HG03457 (cell line): ENCODE measurements at regions not wholly inside any gene's neighbourhood (a gene's known extent, or its start where the extent isn't known, plus 50 kb on each side); places are given as distances from the start of the nearest gene placed in this dataset.
"Not testable (repeated sequence)": the region's sequence is repeated elsewhere in the genome, so short reads cannot be mapped to it uniquely, and the experiment has no call there.

ENCODE experiments used
- ATAC-seq: cut with Tn5 transposase; IDR thresholded peaks from one replicate; pipeline ENCODE4 v1.9.1; 2021; ENCODE audit warnings: moderate number of reproducible peaks; ENCODE audit not compliant: unreplicated experiment

DNA sequence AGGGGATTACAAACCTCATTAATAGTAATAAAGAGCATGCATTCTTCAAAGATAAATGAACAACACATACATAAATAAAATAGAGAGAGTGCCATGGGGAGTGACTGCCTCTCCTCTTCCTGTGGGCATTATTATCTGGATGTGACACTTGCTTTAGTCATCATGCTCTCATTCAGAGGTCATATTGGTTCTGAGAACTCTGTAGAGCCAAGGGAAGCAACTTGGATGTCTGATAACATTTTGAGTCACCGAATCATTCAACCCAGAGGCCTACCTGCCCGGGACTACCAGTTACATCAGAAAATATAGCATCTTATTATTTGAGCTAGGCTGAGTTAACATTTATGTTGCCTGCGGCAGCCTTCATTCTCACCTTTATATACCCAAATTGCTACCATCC lies 489.5 kb downstream of the STIM2 start:
- no peak for ATAC-seq

DNA sequence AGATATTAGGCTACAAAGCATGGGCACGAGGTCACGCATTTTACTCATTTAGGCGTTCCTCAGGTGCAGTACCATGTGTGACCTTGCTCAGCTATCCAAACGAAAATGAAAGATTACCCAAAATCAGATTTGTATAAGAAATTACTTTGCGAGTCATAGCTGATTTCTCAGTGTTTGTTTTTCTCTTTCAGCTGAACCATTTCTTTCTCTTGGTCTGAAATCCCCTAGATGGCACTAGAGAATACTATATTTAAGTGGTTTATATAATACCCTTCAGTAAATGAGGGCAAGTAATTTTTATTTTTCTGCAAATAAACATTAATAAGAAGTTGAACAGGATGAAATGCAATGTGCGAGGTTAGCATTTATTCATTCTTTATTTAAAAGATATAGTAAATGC lies 496.6 kb downstream of the STIM2 start:
- no peak for ATAC-seq

DNA sequence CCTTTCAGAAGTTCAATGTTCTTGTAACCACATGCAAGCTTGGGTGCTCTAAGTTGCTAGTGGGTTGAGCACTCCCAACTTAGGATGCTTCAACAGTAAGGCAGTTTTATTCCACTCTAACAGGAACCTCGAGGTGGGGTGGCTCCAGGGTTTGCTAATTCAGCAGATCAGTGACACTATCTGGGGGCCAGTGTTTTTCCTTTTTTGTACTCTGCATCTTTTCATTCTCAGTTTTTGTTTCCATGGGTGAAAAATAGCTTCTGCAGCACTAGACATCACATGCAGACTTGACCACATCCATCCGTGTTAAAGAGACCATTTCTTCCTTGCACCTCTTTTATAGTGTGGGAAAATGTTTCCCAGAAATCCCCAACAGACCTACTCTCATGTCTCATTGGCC lies 497.6 kb downstream of the STIM2 start:
- ATAC-seq = no peak

DNA sequence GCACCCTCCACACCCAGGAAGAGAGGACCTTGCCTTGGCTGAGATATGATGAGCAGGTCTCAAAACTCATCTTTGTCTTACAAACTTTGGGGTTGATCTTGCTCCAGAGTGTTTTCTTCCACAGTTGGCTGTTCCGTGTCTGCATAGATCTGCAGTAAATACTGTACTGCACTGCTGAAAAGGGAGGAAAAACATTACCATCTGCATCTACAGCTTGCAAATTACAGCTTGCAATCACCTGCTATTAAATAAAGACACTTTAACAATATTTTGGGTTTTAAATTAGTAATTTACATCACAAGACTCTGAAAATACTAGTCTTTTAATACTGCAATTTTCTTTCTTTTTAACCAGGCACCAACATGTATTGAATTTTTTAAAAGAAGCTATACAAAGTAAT lies 499.5 kb downstream of the STIM2 start:
- no peak for ATAC-seq

DNA sequence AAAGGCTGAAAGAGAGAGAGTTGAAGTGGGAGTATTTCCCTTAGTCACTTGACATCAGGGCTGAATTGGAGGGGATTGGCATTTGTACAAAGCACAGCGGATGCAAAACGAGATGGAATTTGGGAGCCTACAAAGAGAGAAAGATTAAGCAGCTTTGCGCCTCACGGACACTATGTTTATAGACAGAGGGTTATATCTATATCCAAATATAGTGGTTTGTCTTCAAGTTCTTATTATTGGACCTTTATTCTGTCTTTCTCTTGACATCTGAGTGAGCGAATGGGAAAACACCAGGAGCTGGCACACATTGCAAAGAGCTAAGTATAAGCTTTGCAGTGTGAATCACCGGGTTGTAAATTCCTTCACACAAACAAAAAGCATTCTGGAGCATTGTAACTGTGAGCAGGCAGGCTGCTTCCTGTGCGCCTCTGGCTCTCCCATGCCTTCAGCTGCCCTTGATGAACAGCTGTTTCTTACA lies 500.2 kb downstream of the STIM2 start:
- ATAC-seq = no peak

DNA sequence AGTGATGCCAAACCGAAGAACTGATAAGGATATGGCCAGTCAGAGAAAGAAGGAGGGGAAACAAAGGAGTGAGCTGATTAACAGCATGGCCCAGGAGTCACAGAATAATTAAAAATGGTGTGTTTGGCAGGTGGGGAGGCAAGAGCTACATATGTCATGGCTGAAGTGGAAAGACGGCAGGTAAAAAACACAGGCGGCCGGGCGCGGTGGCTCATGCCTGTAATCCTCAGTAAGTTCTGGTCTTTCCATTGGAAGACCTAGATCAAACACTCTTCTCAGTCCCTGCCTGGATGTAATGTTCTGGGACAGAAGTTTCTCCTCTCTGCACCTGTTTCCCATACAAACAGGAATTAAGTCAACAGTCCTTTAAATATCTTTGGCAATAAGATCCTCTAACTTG lies 503.9 kb downstream of the STIM2 start:
- ATAC-seq = no peak

DNA sequence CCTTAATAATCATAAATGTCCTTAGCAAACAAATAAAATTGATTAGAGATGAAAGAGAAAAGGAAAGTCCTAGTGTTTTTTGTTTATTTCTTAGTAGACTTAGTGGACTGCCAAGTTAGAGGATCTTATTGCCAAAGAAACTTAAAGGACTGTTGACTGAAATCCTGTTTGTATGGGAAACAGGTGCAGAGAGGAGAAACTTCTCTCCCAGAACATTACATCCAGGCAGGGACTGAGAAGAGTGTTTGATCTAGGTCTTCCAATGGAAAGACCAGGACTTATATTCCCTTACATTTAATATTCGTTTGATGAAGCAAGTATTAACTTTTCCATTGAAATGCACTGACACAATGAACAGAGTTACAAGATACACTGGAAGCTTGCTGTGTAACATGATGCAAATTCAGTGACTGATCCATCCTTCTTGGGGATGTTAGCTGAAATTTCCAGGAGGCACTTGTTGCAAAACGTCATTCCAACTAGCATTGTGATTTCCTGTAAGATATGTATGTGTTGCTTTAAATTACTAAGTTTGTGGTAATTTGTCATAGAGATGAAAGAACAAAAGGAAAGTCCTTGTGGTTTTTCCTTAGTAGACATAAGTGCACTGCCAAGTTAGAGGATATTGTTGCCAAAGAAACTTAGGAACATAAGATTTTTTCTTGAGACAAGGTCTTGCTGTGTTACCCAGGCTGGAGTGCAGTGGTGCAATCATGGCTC lies 505.6 kb downstream of the STIM2 start:
- no peak for ATAC-seq

DNA sequence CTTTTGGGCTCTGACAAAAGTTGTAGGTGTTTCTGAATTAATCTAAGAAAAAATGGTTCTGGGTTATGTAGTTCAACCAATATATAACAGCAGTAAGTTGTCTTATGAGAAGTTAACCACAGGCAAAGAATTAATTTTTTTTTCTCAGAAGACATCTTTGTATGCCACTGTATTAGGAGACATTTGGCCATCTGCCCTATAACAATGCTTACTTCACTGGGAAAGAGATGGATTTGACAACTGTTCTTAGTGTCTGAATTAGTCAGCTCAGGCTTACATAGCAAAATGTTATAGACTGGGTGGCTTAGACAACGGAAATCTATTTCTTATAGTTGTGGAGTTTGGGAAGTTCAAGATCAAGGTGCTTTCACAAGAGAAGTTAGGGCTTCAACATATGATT lies 508.1 kb downstream of the STIM2 start:
- no peak for ATAC-seq

DNA sequence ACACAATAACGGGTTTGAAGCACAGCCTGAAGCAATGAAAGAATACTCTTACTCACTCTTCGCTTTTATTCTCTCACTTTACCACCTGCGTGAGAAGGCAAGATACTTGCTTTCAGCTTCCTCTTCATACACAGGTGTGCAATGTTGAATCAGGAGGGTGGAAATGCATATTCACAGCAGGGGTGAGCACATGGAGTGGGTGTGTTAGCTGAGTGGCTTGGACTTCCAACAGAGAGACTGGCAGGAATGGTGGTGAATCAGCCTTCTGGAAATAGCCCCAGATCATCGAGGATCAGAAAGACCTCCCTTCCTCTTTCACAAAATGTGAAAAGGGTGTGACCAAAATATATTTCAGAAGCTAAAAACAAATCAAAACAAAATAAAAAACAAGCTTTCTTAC lies 521.2 kb downstream of the STIM2 start:
- ATAC-seq = no peak

DNA sequence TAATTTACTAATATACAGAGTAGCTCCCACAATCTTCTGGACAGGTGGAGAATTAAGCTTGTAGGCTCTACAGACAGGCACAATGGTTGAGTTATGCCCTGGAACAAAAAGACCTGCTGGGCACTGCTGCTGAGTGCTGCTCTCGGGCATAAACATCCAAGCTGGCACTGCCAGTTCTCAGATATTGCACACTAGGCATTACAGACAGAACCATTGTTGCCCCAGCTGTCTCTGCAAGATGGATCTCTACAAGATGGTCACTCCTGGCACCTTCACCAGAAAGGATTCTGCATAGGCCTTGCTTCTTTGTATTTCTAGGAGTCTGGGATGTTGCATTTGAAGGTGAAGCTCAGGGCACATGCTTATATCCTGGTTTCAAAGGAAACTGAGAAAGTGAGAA lies 527.1 kb downstream of the STIM2 start:
- no peak for ATAC-seq

DNA sequence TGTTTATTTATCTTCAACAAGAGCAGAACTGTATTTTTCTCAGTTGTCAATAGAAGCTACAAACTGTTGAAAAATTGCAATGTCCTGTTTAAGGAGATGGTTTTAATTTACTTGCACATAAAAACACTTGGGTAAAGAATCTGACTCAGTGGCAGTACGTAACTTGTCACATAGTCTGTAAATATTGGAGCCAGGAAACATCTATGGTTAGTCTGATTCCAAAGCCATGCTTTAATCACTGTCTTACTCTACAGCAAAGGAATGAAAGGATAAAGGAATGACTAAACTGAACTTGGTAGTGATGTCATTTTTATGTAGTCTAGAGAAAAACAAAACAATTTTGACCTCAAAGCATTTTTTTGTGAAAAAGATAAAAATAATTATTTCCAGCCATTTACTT lies 537.2 kb downstream of the STIM2 start:
- ATAC-seq = no peak

DNA sequence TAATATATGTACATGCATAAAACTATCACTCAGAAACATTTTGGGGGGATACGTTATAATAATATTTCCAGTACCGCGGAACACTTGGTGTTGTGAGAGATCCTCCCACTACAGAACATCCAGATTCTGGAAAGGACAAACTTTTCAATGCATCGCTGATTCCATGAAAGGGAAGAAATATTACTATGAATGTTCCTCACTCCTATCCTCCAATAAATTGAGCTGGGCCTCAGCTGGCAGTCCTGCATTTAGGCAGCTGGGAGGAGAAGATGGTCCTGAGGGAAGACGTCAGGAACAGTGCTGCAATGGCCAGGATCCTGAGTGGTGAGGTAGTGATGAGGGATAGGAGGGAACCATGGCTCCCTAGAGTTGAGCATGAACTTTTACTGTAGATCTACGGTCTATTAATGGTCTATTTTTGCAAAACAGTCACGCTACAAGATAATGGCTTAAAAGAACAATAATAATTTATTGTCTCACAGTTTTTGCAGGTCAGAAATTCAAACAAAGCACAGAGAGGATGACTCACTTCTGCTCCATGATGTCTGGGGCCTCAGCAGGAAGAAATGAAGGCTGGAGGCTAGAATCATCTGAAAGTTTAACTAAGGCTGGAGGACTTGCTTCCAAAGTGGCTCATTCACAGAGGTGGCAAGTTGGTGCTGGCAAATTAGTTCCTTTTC lies 538.1 kb downstream of the STIM2 start:
- ATAC-seq = no peak

DNA sequence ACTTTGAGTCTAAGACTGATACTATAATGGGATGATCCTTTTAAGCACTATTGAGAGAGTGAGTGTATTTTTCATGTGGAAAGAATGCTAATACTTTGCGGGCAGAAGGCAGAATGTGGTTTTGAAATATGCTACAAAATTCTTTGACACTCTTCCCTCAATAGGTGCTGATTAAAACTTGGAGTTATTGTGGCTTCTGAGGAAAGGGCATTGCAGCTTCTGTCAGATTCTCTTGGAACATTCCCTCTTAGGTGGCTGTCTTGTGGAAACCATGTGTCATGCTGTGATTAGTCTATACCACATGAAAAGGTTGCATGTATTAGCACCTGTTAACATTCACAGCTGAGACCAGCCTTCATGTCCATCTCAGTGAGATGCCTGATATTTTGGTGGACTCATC lies 547.0 kb downstream of the STIM2 start:
- no peak for ATAC-seq

DNA sequence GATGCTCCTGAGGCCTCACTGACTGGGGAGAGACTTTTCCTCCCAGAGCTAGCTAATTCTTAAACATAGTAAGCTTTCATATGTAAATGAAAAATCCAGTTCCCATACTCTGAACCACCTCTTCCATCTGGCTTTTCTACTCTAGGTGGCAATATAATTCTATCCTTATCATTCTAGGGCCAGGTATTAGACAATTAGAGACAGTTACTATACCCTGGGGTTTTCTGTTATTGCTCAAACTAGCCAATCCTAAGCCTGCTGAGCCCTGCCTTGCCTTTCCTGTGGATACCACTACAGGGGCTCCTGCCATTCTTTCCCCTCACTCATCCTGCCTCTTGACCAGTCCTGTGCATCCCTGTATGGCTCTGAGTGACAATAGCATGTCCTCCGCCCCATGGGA lies 552.0 kb downstream of the STIM2 start:
- no peak for ATAC-seq

DNA sequence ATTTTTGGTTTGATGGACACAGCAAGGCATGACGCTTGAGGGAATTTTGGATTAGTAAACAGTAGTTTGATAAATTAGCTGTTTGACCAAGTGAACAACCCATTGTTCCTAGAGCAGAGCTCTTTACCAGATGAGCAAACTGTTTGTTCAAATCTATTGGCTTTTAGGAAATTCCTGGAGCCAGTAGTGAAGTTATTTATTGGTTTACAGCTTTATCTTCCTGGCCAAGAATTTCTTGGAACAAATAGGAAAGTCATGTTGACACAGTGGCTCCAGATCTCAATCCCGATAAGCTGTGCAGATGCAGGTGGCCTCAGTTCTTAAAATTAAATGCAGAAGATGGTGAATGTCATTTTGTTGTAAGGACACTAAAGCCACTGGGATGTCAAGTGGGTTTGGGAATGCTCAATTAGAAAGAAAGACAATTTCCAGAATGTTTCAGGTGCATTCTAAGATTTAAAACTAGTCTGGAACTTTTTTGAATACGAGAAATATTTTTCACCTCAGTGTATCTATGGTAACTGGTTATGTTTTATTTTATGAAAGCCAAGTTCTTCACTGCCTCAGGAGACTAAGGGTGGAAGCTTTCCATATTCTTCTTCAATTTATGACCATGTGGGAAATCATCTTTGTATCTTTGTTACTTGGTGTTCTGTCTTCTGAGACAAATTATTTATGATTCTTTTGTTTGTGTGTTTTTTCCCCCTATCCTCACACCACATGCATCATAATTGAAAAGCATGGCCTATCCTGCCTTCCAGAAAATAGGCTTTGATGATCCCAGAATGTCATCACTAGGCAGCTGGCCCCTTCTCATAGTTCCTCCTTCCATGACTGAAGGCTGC lies 554.5 kb downstream of the STIM2 start:
- no peak for ATAC-seq

DNA sequence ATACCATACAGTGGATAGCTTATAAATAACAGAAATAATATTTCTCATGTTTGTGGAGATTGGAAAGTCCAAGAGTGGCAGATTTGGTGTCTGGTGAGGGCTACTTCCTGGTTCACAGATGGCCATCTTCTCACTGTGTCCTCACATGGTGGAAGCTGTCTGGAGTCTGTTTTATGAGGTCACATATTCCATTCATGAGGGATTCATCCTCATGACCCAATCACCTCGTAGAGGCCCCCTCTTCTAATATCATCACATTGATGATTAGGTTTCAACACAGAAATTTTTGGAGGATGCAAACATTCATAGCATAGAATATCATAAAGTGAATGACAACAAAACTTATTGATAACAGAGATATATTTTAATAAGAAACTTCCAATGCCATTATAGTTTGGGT lies 568.0 kb downstream of the STIM2 start:
- ATAC-seq = no peak

DNA sequence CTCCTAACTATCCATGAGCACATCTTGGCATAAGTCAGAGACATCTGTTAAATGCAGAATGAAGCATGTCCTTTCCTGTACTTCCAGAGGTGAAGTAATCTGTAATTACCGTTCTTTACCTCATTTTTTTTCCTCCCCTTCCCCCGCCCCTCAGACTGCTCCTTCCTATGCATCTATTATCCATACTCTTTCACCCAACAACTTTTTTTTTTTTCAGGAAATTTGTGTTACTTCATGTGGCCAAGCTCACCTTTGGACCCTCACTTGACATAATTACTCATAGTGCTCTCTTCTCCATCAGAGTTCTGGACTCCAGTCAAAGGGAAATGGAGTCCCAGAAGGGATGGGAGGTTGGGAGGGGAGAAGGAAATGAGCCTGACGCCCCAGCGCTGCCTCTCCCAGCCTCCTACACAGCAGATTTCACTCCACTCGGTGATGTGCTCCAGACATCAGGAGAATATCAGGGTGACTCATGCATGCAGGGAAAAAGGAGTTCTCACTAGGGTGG lies 568.8 kb downstream of the STIM2 start:
- no peak for ATAC-seq

DNA sequence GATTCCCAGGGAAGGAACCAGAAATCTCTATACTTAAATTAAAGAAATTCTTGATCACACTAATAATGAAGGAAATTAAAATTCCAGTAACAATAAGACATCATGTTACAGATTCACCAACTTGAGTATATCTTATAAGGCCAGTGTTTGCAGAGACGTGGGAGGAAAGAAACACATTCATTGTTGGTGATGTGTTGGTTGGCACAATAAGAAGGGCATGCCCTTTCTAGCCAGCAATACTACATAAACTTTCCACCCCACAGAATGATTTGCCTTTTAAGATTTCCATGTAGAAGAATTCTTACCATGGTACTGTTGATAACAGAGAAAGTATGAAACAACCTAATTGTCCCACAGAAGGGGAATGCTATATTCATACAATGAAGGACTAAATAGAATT lies 581.5 kb downstream of the STIM2 start:
- no peak for ATAC-seq

DNA sequence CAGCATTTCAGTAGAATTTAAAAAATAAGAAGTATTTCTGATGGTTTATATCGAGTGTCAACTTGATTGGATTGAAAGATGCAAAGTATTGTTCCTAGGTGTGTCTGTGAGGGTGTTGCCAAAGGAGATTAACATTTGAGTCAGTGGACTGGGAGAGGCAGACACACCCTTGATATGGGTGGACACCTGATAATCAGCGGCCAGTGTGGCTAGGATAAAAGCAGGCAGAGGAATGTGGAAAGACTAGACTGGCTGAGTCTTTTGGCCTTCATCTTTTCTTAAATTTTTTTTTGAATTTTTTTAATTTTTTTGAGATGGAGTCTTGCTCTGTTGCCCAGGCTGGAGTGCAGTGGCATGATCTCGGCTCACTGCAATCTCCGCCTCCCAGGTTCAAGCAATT lies 582.0 kb downstream of the STIM2 start:
- not testable (repeated sequence) for ATAC-seq

DNA sequence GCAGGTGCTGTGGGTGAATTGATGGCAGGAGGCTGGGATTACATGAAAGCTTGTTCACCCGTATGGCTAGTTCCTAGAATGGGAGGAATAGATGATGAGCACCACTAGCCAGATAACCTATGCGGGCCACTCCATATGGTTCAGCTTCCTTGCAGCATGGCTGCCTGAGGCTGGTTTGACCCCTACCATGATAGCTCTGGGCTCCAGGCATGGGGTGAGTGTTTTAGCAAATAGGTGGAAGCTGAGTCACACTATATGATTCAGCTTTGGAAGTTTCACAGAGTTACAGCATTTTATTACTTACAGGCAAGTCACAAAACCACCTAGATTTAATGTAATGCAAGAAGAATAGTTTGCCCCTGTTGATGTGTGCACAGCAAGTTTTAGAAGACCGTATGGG lies 603.2 kb downstream of the STIM2 start:
- ATAC-seq = no peak

DNA sequence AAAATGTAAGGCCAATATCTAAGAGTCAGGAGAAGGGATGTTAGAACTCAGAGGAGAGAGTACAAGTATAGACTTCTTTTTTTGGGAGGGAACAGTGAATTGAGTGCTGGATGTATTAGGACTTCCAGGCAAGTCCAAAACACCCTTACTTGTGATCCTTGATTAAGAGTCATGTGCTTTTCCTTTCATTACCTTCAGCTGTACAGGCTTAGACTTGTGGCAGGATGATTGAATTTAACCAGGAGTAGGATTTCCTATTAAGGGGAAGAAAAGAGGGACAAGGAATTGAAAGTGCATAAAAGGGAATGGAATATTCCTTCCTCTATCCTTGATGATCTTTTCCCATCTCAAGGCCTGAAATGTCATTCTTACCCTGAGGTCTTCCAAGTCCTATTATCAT lies 606.7 kb downstream of the STIM2 start:
- ATAC-seq = no peak

DNA sequence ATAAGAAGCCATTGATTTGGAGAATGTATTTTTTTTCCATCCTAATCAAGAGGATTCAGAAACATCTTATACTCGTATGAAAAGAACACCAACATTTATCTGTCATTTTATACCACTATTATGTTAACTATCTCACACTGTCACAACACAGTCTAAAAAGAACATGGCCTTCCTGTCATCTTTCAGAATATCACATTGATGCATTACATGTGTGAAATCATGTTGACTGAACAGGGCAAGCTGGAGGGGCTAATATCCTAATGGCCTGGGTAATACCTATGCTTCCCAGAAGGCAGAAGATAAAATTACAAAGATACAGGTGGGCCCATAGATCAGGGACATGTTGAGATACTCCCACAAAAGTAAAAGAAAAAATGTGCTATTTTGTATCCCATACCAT lies 611.7 kb downstream of the STIM2 start:
- no peak for ATAC-seq
